ENCODE measurements at regions not wholly inside any gene's neighbourhood (a gene's known extent, or its start where the extent isn't known, plus 50 kb on each side); places are given as distances from the start of the nearest gene placed in this dataset.

DNA sequence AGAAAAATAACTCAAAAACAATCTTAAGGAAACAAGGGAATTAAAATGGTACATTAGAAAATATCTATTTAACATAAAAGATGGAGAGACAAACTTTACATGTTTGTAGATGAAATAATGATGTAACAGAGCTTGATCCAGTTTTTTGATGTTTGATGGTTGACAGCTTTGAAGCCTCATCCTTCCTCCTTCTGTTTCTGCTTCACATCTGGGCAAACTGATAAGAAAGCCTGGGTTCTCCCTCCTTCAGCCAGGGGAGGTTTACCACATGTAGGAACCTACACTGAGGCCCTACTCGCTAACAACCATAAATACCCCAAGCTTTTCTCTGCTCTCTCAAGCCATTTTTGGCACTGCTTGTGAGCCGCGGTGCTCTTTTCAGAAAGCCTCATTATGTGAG, 82.8 kb upstream of the ZNF32 start:
- ChIA-PET CTCF (no interaction called here), POLR2A (no interaction called here)
- Mint-ChIP-seq H3K4me3 (no peak overlapping the region), H3K4me1 (peaks cover 13% of the 10 kb centered on the region), H3K36me3 (ENCODE audit: low read depth) (no peaks in the 10 kb centered on the region), H3K9me3 (ENCODE audit: low read depth) (peaks cover 30% of the 10 kb centered on the region), H3K27me3 (peaks cover 7% of the 10 kb centered on the region), H3K27ac (no peak overlapping the region)
- intact Hi-C loops (cut with DNase I, micrococcal nuclease), result no loop called here
- ATAC-seq (no peak), DNase-seq (no peak)

- POLR2A ChIA-PET, result no interaction called here
- intact Hi-C loops (cut with DNase I, micrococcal nuclease), result no loop called here
- ATAC-seq, result no peak
- no peaks in the 10 kb centered on the region for H3K4me1 Mint-ChIP-seq
- no peak overlapping the region for H3K4me3 Mint-ChIP-seq
- DNase-seq, result no peak
- H3K36me3 Mint-ChIP-seq (ENCODE audit: low read depth), result no peaks in the 10 kb centered on the region
- CTCF ChIA-PET, result no interaction called here
- H3K27ac Mint-ChIP-seq, result no peak overlapping the region
- peaks cover 34% of the 10 kb centered on the region for H3K9me3 Mint-ChIP-seq (ENCODE audit: low read depth)
- H3K27me3 Mint-ChIP-seq, result peaks cover 8% of the 10 kb centered on the region
These were observed 79.7 kb upstream of the ZNF32 start for GRCh38 chr10:43728425-43728824.

DNA sequence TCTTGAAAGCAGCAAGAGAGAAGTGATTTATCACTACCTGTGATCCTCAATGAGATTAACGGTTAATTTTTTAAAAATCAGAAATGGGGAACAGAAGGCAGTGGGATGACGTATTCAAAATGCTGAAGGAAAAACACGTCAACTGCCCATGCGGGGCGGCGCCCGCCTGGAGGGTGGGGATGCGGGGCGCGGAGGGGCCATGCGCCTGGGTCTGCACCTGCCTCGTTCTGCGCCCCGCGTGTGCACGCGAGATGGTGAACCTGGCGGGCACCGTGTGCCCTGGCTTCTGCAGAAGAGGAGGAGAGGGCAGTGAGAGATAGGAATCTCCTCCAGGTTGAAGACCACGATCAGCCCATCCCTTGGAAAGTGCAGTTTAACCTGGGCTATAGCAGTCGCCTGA, 79.3 kb upstream of the ZNF32 start:
- no peak for DNase-seq

GRCh38 chr10:43715334-43715733, 66.7 kb upstream of the ZNF32 start:
- H3K36me3 Mint-ChIP-seq (ENCODE audit: low read depth), result no peaks in the 10 kb centered on the region
- H3K27me3 Mint-ChIP-seq, result peaks cover 7% of the 10 kb centered on the region
- H3K27ac Mint-ChIP-seq, result no peak overlapping the region
- no peak overlapping the region for H3K4me3 Mint-ChIP-seq
- no peaks in the 10 kb centered on the region for H3K4me1 Mint-ChIP-seq
- POLR2A ChIA-PET, result no interaction called here
- intact Hi-C loops (cut with DNase I, micrococcal nuclease), result no loop called here
- no peak for DNase-seq
- H3K9me3 Mint-ChIP-seq (ENCODE audit: low read depth), result no peaks in the 10 kb centered on the region
- CTCF ChIA-PET, result no interaction called here
- no peak for ATAC-seq

More for the DNA sequence above, 79.3 kb upstream of the ZNF32 start:
- POLR2A ChIA-PET, result no interaction called here
- H3K27me3 Mint-ChIP-seq, result peaks cover 8% of the 10 kb centered on the region
- H3K36me3 Mint-ChIP-seq (ENCODE audit: low read depth), result no peaks in the 10 kb centered on the region
- intact Hi-C loops (cut with DNase I, micrococcal nuclease), result no loop called here
- no peak overlapping the region for H3K4me3 Mint-ChIP-seq
- peaks cover 34% of the 10 kb centered on the region for H3K9me3 Mint-ChIP-seq (ENCODE audit: low read depth)
- CTCF ChIA-PET, result no interaction called here
- no peak for ATAC-seq
- no peaks in the 10 kb centered on the region for H3K4me1 Mint-ChIP-seq
- no peak overlapping the region for H3K27ac Mint-ChIP-seq

- DNase-seq, result no peak
- intact Hi-C loops (cut with DNase I, micrococcal nuclease), result no loop called here
These were observed 64.3 kb upstream of the ZNF32 start for GRCh38 chr10:43712821-43713584.

DNA sequence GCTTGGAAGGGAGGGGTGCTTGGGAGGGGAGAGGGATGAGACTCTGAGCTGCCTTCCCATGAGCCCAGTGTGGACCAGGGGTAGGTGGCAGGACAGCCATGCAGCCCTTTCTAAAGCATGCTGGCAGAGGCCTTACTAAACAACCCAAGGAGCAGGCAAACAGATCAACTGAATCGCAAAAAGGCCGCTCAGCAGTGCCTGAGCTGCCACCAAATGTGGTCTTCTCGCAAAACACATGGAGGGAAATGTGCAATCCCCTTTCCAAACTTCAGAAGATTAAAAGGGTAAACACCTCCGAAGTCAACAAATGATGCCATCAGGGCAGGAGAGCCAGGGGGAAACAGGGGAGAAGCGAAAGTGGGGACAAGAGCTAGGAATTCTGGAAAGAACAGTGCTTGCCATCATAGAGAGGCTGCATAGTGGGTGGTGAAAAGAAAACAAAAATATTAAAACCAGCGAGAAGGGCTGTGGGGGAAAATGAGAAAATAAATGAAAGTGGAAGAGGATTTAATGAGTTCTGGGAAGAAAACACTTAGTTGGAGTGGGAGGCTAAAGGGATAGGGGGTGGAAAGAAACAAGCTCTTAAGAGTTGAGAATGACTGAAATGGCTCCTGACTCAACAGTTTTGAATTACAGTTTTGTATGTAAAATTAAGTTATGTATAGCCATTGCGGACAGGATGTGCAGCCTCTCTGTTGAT, 62.2 kb upstream of the ZNF32 start:
- Mint-ChIP-seq H3K4me3 (no peak overlapping the region), H3K4me1 (no peaks in the 10 kb centered on the region), H3K27ac (no peak overlapping the region), H3K27me3 (no peaks in the 10 kb centered on the region), H3K36me3 (ENCODE audit: low read depth) (no peaks in the 10 kb centered on the region), H3K9me3 (ENCODE audit: low read depth) (no peaks in the 10 kb centered on the region)
- CTCF ChIA-PET, result interaction anchor here (0.7 to 1.5 kb wide), 2 partner anchors 21 to 31 kb away, joined by 4 read pairs; no protein-coding TSS in a partner anchor
- DNase-seq (no peak), ATAC-seq (no peak)
- intact Hi-C loops (cut with DNase I, micrococcal nuclease), result no loop called here
- POLR2A ChIA-PET, result interaction anchor here (0.7 kb wide), 1 partner anchor 30 kb away, joined by 3 read pairs; no protein-coding TSS in a partner anchor

More at GRCh38 chr10:43712821-43713584, 64.3 kb upstream of the ZNF32 start:
- CTCF ChIA-PET, result no interaction called here
- no peak overlapping the region for H3K4me3 Mint-ChIP-seq
- POLR2A ChIA-PET, result no interaction called here
- no peak overlapping the region for H3K27ac Mint-ChIP-seq
- no peaks in the 10 kb centered on the region for H3K4me1 Mint-ChIP-seq
- no peaks in the 10 kb centered on the region for H3K9me3 Mint-ChIP-seq (ENCODE audit: low read depth)
- no peaks in the 10 kb centered on the region for H3K27me3 Mint-ChIP-seq
- ATAC-seq, result no peak
- H3K36me3 Mint-ChIP-seq (ENCODE audit: low read depth), result no peaks in the 10 kb centered on the region

DNA sequence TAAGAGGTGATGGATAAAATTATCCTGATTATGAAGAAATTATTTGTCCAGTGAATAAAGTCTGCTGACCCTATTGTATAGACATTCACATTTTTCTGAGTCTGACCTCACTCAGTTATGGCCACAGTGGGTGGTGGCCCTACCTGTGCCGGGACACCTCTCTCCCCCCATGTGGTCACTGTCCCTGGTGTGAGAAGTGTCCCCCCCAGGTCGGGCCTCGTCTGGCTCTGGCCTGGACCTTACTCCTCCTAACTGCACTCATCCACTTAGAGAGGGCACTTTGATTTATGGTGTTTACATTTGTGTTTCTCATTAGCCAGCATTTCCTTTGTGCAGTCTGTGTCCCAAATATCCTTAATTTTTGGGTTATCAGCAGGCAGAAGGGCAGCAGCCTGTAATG, 59.6 kb upstream of the ZNF32 start:
- no peak overlapping the region for H3K4me3 Mint-ChIP-seq
- POLR2A ChIA-PET, result no interaction called here
- no peaks in the 10 kb centered on the region for H3K36me3 Mint-ChIP-seq (ENCODE audit: low read depth)
- intact Hi-C loops (cut with DNase I, micrococcal nuclease), result no loop called here
- no peak overlapping the region for H3K27ac Mint-ChIP-seq
- H3K9me3 Mint-ChIP-seq (ENCODE audit: low read depth), result no peaks in the 10 kb centered on the region
- DNase-seq (no peak), ATAC-seq (no peak)
- H3K4me1 Mint-ChIP-seq, result no peaks in the 10 kb centered on the region
- CTCF ChIA-PET, result no interaction called here
- H3K27me3 Mint-ChIP-seq, result no peaks in the 10 kb centered on the region

- H3K4me1 Mint-ChIP-seq, result no peaks in the 10 kb centered on the region
- intact Hi-C loops (cut with DNase I, micrococcal nuclease), result no loop called here
- no peaks in the 10 kb centered on the region for H3K9me3 Mint-ChIP-seq (ENCODE audit: low read depth)
- no peak overlapping the region for H3K4me3 Mint-ChIP-seq
- DNase-seq, result no peak
- no peak for ATAC-seq
- ChIA-PET CTCF (no interaction called here), POLR2A (no interaction called here)
- no peak overlapping the region for H3K27ac Mint-ChIP-seq
- H3K27me3 Mint-ChIP-seq, result no peaks in the 10 kb centered on the region
- H3K36me3 Mint-ChIP-seq (ENCODE audit: low read depth), result no peaks in the 10 kb centered on the region
These were observed 59.1 kb upstream of the ZNF32 start for GRCh38 chr10:43707770-43708169.

- DNase-seq, result no peak
- POLR2A ChIA-PET, result no interaction called here
- no peaks in the 10 kb centered on the region for H3K9me3 Mint-ChIP-seq (ENCODE audit: low read depth)
- H3K27ac Mint-ChIP-seq, result no peak overlapping the region
- no peaks in the 10 kb centered on the region for H3K36me3 Mint-ChIP-seq (ENCODE audit: low read depth)
- intact Hi-C loops (cut with DNase I, micrococcal nuclease), result no loop called here
- CTCF ChIA-PET, result interaction anchor here (0.6 kb wide), 1 partner anchor 9 kb away, joined by 3 read pairs; no protein-coding TSS in a partner anchor
- H3K4me1 Mint-ChIP-seq, result no peaks in the 10 kb centered on the region
- no peak for ATAC-seq
- H3K27me3 Mint-ChIP-seq, result no peaks in the 10 kb centered on the region
- no peak overlapping the region for H3K4me3 Mint-ChIP-seq
These were observed 57.5 kb upstream of the ZNF32 start for GRCh38 chr10:43706166-43706565.

DNA sequence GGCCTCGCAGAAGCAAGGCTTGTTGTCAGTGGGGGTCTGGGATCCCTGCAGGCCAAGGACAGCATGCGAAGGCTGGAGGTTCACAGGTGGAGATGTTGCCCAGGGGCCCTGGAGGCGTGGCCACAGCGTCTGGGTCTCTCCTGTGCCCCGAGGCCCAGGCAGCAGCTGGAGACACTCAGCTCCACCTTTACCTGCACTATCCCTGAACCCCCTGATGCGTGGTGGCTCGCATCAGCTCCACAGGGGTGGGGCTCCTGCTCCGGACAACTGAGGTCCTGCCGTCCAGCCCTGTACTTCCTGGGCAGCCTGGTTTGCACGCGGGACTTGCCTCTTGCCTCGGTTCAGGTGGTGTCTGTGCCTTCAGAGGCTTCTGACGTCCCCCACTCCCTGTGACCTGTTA, 54.6 kb upstream of the ZNF32 start:
- Mint-ChIP-seq H3K4me1 (no peaks in the 10 kb centered on the region), H3K36me3 (ENCODE audit: low read depth) (no peaks in the 10 kb centered on the region), H3K4me3 (no peak overlapping the region), H3K27ac (no peak overlapping the region), H3K9me3 (ENCODE audit: low read depth) (no peaks in the 10 kb centered on the region), H3K27me3 (no peaks in the 10 kb centered on the region)
- POLR2A ChIA-PET, result no interaction called here
- CTCF ChIA-PET, result no interaction called here
- ATAC-seq (no peak), DNase-seq (no peak)
- intact Hi-C loops (cut with DNase I, micrococcal nuclease), result no loop called here

DNA sequence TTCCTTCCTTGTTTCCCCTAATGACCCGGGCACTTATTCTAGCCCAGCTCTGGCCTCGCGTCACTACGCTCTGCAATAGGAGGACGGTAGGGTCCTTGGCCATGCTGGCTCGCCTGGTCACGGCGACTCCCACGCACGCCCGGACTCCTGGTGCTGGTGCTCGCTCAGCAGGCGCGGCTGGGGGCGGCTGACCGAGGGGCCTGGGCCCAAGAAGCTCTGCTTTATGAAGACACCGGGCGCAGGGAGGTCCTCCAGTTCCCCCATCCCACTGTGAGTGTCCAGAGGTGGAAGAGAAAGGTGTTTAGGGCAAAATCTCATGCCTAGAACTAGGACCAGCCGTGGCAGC, 54.2 kb upstream of the ZNF32 start:
- H3K27me3 Mint-ChIP-seq, result no peaks in the 10 kb centered on the region
- no peak overlapping the region for H3K4me3 Mint-ChIP-seq
- no peaks in the 10 kb centered on the region for H3K36me3 Mint-ChIP-seq (ENCODE audit: low read depth)
- H3K27ac Mint-ChIP-seq, result no peak overlapping the region
- ChIA-PET POLR2A (no interaction called here), CTCF (no interaction called here)
- DNase-seq, result no peak
- intact Hi-C loops (cut with DNase I, micrococcal nuclease), result no loop called here
- H3K4me1 Mint-ChIP-seq, result no peaks in the 10 kb centered on the region
- no peaks in the 10 kb centered on the region for H3K9me3 Mint-ChIP-seq (ENCODE audit: low read depth)
- ATAC-seq, result no peak

- Mint-ChIP-seq H3K4me1 (no peaks in the 10 kb centered on the region), H3K27me3 (no peaks in the 10 kb centered on the region), H3K9me3 (ENCODE audit: low read depth) (no peaks in the 10 kb centered on the region), H3K4me3 (no peak overlapping the region), H3K27ac (no peak overlapping the region), H3K36me3 (ENCODE audit: low read depth) (no peaks in the 10 kb centered on the region)
- POLR2A ChIA-PET, result no interaction called here
- CTCF ChIA-PET, result no interaction called here
- no peak for ATAC-seq
- no peak for DNase-seq
- intact Hi-C loops (cut with DNase I, micrococcal nuclease), result no loop called here
These were observed 53.7 kb upstream of the ZNF32 start for GRCh38 chr10:43702213-43702935.

Measured in activated CD4-positive, alpha-beta T cell treated with anti-CD3 and anti-CD28 coated beads for 36 hours (primary cell).